Upper lobe of right lung (tissue), 1 donor: ENCODE measurements at regions not wholly inside any gene's neighbourhood (a gene's known extent, or its start where the extent isn't known, plus 50 kb on each side); places are given as distances from the start of the nearest gene placed in this dataset.

Source experiments
- ATAC-seq: fragments of 200-7000 bp; cut with Tn5 transposase; one replicate; pipeline ENCODE4 v1.9.1; 2020; ENCODE audit warnings: mild to moderate bottlenecking, moderate library complexity
- DNase-seq: peaks from one replicate; pipeline ENCODE4 v3.0.0-alpha.2; 2020
- H3K27ac ChIP-seq: fragments of 200-600 bp; one replicate; pipeline ENCODE4 v1.8.0; 2022
- H3K27me3 ChIP-seq: fragments of 200-600 bp; one replicate; pipeline ENCODE4 v1.8.0; 2022; ENCODE audit warnings: mild to moderate bottlenecking
- H3K36me3 ChIP-seq: fragments of 200-600 bp; one replicate; pipeline ENCODE4 v1.8.0; 2022
- H3K4me1 ChIP-seq: fragments of 200-600 bp; one replicate; pipeline ENCODE4 v1.8.0; 2022
- H3K4me3 ChIP-seq: fragments of 200-600 bp; one replicate; pipeline ENCODE4 v1.8.0; 2022; ENCODE audit warnings: mild to moderate bottlenecking
- H3K9me3 ChIP-seq: fragments of 200-600 bp; one replicate; pipeline ENCODE4 v1.8.0; 2022
- CTCF ChIP-seq: fragments of 200-600 bp; IDR thresholded peaks from one replicate; pipeline ENCODE4 v1.8.0; 2022; ENCODE audit warnings: antibody characterized with exemption
- intact Hi-C: fragments of 100-400 bp; cut with DNase I; formaldehyde crosslinking; loops from one replicate; pipeline ENCODE4 v1.11.0; 2022
- donor health status: DM: no; HTN: yes; CAD: no; lungs with severe emphysema.

GRCh38 chr5:24368115-24368514 lies 276.7 kb downstream of the CDH10 start:
- ATAC-seq, result no peak
- no peak for DNase-seq

GRCh38 chr5:24376210-24376609 lies 268.6 kb downstream of the CDH10 start:
- Histone ChIP-seq H3K27ac (no peak overlapping the region), H3K9me3 (no peaks in the 10 kb centered on the region), H3K36me3 (no peaks in the 10 kb centered on the region), H3K4me1 (no peaks in the 10 kb centered on the region), H3K27me3 (no peaks in the 10 kb centered on the region), H3K4me3 (no peak overlapping the region)
- DNase-seq (no peak), ATAC-seq (no peak)
- intact Hi-C loops, result no loop called here
- TF ChIP-seq CTCF, result no peak

More at GRCh38 chr5:24368115-24368514, 276.7 kb downstream of the CDH10 start:
- Histone ChIP-seq H3K4me1 (no peaks in the 10 kb centered on the region), H3K36me3 (no peaks in the 10 kb centered on the region), H3K4me3 (no peak overlapping the region), H3K9me3 (no peaks in the 10 kb centered on the region), H3K27me3 (no peaks in the 10 kb centered on the region), H3K27ac (no peak overlapping the region)
- no peak for TF ChIP-seq CTCF
- intact Hi-C loops, result no loop called here

- Histone ChIP-seq H3K27ac (no peak overlapping the region), H3K27me3 (no peaks in the 10 kb centered on the region), H3K4me1 (no peaks in the 10 kb centered on the region), H3K4me3 (no peak overlapping the region), H3K9me3 (no peaks in the 10 kb centered on the region), H3K36me3 (no peaks in the 10 kb centered on the region)
- intact Hi-C loops, result no loop called here
- no peak for TF ChIP-seq CTCF
- ATAC-seq (no peak), DNase-seq (no peak)
These were observed 268.2 kb downstream of the CDH10 start for GRCh38 chr5:24376616-24377015.

GRCh38 chr5:24381861-24382489 lies 262.8 kb downstream of the CDH10 start:
- Histone ChIP-seq H3K9me3 (no peaks in the 10 kb centered on the region), H3K4me1 (no peaks in the 10 kb centered on the region), H3K27ac (no peak overlapping the region), H3K4me3 (no peak overlapping the region), H3K36me3 (no peaks in the 10 kb centered on the region), H3K27me3 (no peaks in the 10 kb centered on the region)
- TF ChIP-seq CTCF, result no peak
- ATAC-seq (no peak), DNase-seq (no peak)
- intact Hi-C loops, result no loop called here

- Histone ChIP-seq H3K27me3 (no peaks in the 10 kb centered on the region), H3K9me3 (no peaks in the 10 kb centered on the region), H3K36me3 (no peaks in the 10 kb centered on the region), H3K27ac (no peak overlapping the region), H3K4me3 (no peak overlapping the region), H3K4me1 (no peaks in the 10 kb centered on the region)
- no peak for TF ChIP-seq CTCF
- no peak for DNase-seq
- ATAC-seq, result no peak
- intact Hi-C loops, result no loop called here
These were observed 259.7 kb downstream of the CDH10 start for GRCh38 chr5:24385070-24385469.

GRCh38 chr5:24385617-24386016 lies 259.2 kb downstream of the CDH10 start:
- TF ChIP-seq CTCF, result no peak
- H3K27me3 ChIP-seq, result no peaks in the 10 kb centered on the region
- intact Hi-C loops, result no loop called here
- no peak overlapping the region for H3K4me3 ChIP-seq
- no peak for ATAC-seq
- no peak overlapping the region for H3K27ac ChIP-seq
- H3K36me3 ChIP-seq, result no peaks in the 10 kb centered on the region
- no peak for DNase-seq
- H3K9me3 ChIP-seq, result no peaks in the 10 kb centered on the region
- no peaks in the 10 kb centered on the region for H3K4me1 ChIP-seq
